HuH-7 (cell line): ENCODE measurements at regions not wholly inside any gene's neighbourhood (a gene's known extent, or its start where the extent isn't known, plus 50 kb on each side); places are given as distances from the start of the nearest gene placed in this dataset.

Experiments used
- DNase-seq: peaks from one replicate; pipeline ENCODE4 v3.0.0; 2011; ENCODE audit warnings: low spot score

- DNase-seq, result no peak
These were observed 610.2 kb upstream of the ROBO2 start for GRCh38 chr3:76429581-76430177.

GRCh38 chr3:76432396-76432795 lies 607.5 kb upstream of the ROBO2 start:
- no peak for DNase-seq

- no peak for DNase-seq
These were observed 603.0 kb upstream of the ROBO2 start for GRCh38 chr3:76436894-76437293.

GRCh38 chr3:76438971-76439370 lies 600.9 kb upstream of the ROBO2 start:
- DNase-seq, result no peak

GRCh38 chr3:76442374-76442915 lies 597.5 kb upstream of the ROBO2 start:
- no peak for DNase-seq

- no peak for DNase-seq
These were observed 583.6 kb upstream of the ROBO2 start for GRCh38 chr3:76456322-76456721.

GRCh38 chr3:76463501-76463900 lies 576.4 kb upstream of the ROBO2 start:
- no peak for DNase-seq

GRCh38 chr3:76470285-76470684 lies 569.6 kb upstream of the ROBO2 start:
- DNase-seq, result no peak

- no peak for DNase-seq
These were observed 565.3 kb upstream of the ROBO2 start for GRCh38 chr3:76474632-76475031.

- DNase-seq, result no peak
These were observed 560.7 kb upstream of the ROBO2 start for GRCh38 chr3:76479161-76479650.

- DNase-seq, result no peak
These were observed 557.4 kb upstream of the ROBO2 start for GRCh38 chr3:76482510-76482909.

GRCh38 chr3:76487446-76487845 lies 552.5 kb upstream of the ROBO2 start:
- DNase-seq, result no peak

GRCh38 chr3:76490064-76490463 lies 549.8 kb upstream of the ROBO2 start:
- DNase-seq, result no peak

GRCh38 chr3:76495216-76495615 lies 544.7 kb upstream of the ROBO2 start:
- no peak for DNase-seq

- no peak for DNase-seq
These were observed 542.3 kb upstream of the ROBO2 start for GRCh38 chr3:76497636-76498035.

- no peak for DNase-seq
These were observed 539.1 kb upstream of the ROBO2 start for GRCh38 chr3:76500746-76501275.

GRCh38 chr3:76501315-76501714 lies 538.6 kb upstream of the ROBO2 start:
- DNase-seq, result no peak

GRCh38 chr3:76502076-76502475 lies 537.8 kb upstream of the ROBO2 start:
- DNase-seq, result no peak

GRCh38 chr3:76505202-76505845 lies 534.6 kb upstream of the ROBO2 start:
- DNase-seq, result no peak

- no peak for DNase-seq
These were observed 530.6 kb upstream of the ROBO2 start for GRCh38 chr3:76509179-76509830.

GRCh38 chr3:76514836-76515235 lies 525.1 kb upstream of the ROBO2 start:
- no peak for DNase-seq

GRCh38 chr3:76523337-76523736 lies 516.6 kb upstream of the ROBO2 start:
- no peak for DNase-seq

GRCh38 chr3:76525726-76526125 lies 514.2 kb upstream of the ROBO2 start:
- DNase-seq, result no peak
